ENCODE measurements at regions not wholly inside any gene's neighbourhood (a gene's known extent, or its start where the extent isn't known, plus 50 kb on each side); places are given as distances from the start of the nearest gene placed in this dataset.

DNA sequence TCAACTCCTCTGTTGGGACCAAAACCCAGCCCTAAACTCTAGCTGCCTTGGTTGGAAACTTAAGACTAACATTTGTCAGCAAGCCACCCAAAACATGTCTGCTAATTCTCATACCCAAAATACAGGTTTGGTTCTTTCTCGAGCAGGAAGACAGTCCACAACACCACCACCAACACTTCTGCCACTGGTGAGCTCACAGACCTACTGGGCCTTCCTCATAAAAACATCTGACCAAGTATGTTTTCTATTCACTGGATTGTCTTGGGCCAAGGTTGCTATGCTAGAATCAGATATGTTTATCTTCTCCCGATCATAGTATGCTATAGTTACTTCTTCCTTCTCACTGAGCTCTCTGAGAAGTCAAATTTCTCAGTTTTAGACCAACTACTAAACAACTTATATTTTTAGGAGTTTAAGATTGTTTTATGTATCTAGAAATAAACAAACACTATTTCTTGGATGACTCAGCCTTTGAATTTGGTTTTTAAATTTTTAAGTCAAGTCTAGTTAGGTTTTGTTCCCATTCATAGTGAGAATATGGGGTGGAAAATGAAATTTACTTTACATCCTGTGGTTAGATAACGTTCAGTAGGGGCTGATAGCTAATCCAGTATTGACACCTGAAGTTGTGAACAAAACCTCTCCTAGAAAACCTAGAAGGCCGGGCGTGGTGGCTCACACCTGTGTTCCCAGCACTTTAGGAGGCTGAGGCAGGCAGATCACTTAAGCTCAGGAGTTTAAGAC lies 360.5 kb downstream of the RSL24D1 start:
- TF ChIP-seq, protein P1, sequence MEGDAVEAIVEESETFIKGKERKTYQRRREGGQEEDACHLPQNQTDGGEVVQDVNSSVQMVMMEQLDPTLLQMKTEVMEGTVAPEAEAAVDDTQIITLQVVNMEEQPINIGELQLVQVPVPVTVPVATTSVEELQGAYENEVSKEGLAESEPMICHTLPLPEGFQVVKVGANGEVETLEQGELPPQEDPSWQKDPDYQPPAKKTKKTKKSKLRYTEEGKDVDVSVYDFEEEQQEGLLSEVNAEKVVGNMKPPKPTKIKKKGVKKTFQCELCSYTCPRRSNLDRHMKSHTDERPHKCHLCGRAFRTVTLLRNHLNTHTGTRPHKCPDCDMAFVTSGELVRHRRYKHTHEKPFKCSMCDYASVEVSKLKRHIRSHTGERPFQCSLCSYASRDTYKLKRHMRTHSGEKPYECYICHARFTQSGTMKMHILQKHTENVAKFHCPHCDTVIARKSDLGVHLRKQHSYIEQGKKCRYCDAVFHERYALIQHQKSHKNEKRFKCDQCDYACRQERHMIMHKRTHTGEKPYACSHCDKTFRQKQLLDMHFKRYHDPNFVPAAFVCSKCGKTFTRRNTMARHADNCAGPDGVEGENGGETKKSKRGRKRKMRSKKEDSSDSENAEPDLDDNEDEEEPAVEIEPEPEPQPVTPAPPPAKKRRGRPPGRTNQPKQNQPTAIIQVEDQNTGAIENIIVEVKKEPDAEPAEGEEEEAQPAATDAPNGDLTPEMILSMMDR (conservative IDR thresholded peaks at IDR 0.05 in 1 of 2, IDR thresholded peaks at IDR 0.05 in 1 of 2; ENCODE audit: low read depth in 1 of 2, low read length in 2 of 2): no peak
- TF ChIP-seq EZH2 (IDR thresholded peaks at IDR 0.05; ENCODE audit: low read length, missing control alignments): no peak
- H2AFZ ChIP-seq (ENCODE audit: low read length): no peak overlapping the region

DNA sequence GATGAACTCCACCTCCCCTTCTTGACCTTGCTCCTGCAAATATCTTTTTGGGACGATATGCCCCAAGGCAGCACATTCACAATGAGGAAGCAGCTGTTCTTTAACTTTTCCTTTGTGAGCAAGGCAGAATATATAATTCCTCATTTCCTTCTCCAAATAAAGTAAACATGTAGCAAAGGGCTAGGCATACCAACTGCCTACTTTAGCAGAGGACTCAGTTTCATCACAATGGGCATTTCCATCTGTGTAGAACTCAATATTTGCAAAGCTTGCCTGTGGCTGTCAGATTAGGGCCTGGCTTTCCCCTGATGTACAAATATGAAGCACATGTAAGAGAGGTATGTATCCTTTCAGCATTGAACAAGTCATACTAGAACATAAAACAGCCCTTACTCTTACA lies 366.9 kb downstream of the RSL24D1 start:
- Histone ChIP-seq H3K9me3 (ENCODE audit: control insufficient read depth, insufficient read depth, low read depth, low read length) (no peaks in the 10 kb centered on the region), H3K79me2 (ENCODE audit: control insufficient read depth, insufficient read depth, low read length) (no peaks in the 10 kb centered on the region), H3K4me1 (ENCODE audit: control insufficient read depth, extremely low read depth, insufficient read depth, low read length) (no peaks in the 10 kb centered on the region), H3K4me2 (ENCODE audit: extremely low read depth, insufficient read depth, low read length) (no peak overlapping the region), H3K4me3 (replicated peaks in 1 of 4; ENCODE audit: control extremely low read depth in 1 of 4, insufficient read depth in 1 of 4, low read depth in 3 of 4, low read length in 4 of 4) (no peak overlapping the region), H3K27ac (ENCODE audit: insufficient read depth, low read length) (no peak overlapping the region), H3K36me3 (ENCODE audit: control insufficient read depth, insufficient read depth, low read length) (no peaks in the 10 kb centered on the region), H4K20me1 (ENCODE audit: control insufficient read depth, extremely low read depth, insufficient read depth, low read length) (no peaks in the 10 kb centered on the region), H3K9ac (ENCODE audit: insufficient read depth, low read length) (no peak overlapping the region), H3K27me3 (ENCODE audit: control insufficient read depth, insufficient read depth, low read length) (no peaks in the 10 kb centered on the region), H2AFZ (ENCODE audit: low read length) (no peak overlapping the region)
- TF ChIP-seq EZH2 (IDR thresholded peaks at IDR 0.05; ENCODE audit: low read length, missing control alignments): no peak
- TF ChIP-seq, protein P1 (conservative IDR thresholded peaks at IDR 0.05 in 1 of 2, IDR thresholded peaks at IDR 0.05 in 1 of 2; ENCODE audit: low read depth in 1 of 2, low read length in 2 of 2): no peak
- no peak for DNase-seq (ENCODE audit: low read depth in 2 of 2)

More for the DNA sequence above, 360.5 kb downstream of the RSL24D1 start:
- no peaks in the 10 kb centered on the region for H3K27me3 ChIP-seq (ENCODE audit: control insufficient read depth, insufficient read depth, low read length)
- H3K27ac ChIP-seq (ENCODE audit: insufficient read depth, low read length): no peak overlapping the region
- H3K9ac ChIP-seq (ENCODE audit: insufficient read depth, low read length): no peak overlapping the region
- no peaks in the 10 kb centered on the region for H3K36me3 ChIP-seq (ENCODE audit: control insufficient read depth, insufficient read depth, low read length)
- H3K4me3 ChIP-seq (replicated peaks in 1 of 4; ENCODE audit: control extremely low read depth in 1 of 4, insufficient read depth in 1 of 4, low read depth in 3 of 4, low read length in 4 of 4): no peak overlapping the region
- no peak overlapping the region for H3K4me2 ChIP-seq (ENCODE audit: extremely low read depth, insufficient read depth, low read length)
- H3K9me3 ChIP-seq (ENCODE audit: control insufficient read depth, insufficient read depth, low read depth, low read length): no peaks in the 10 kb centered on the region
- DNase-seq (ENCODE audit: low read depth in 2 of 2): no peak
- no peaks in the 10 kb centered on the region for H4K20me1 ChIP-seq (ENCODE audit: control insufficient read depth, extremely low read depth, insufficient read depth, low read length)
- no peaks in the 10 kb centered on the region for H3K79me2 ChIP-seq (ENCODE audit: control insufficient read depth, insufficient read depth, low read length)
- no peaks in the 10 kb centered on the region for H3K4me1 ChIP-seq (ENCODE audit: control insufficient read depth, extremely low read depth, insufficient read depth, low read length)

DNA sequence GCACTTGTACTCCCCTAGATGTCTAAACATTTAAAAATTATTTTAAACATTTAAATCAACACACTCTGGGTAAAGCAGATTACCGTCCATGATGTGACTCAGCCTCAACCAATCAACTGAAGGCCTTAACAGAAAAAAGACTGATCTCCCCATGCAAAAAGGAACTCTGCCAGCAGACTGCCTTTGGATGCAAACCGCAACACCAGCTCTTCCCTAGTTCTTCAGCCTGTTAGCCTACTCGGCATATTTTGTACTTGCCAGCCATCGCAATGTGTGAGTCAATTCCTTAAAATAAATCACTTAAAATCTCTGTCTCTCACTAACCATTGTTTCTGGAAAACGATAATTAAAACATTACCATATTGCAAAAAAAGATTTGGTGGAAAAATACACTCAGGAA lies 375.9 kb downstream of the RSL24D1 start:
- Histone ChIP-seq H2AFZ (ENCODE audit: low read length) (no peak overlapping the region), H3K9me3 (ENCODE audit: control insufficient read depth, insufficient read depth, low read depth, low read length) (no peaks in the 10 kb centered on the region), H3K4me2 (ENCODE audit: extremely low read depth, insufficient read depth, low read length) (no peak overlapping the region), H3K4me1 (ENCODE audit: control insufficient read depth, extremely low read depth, insufficient read depth, low read length) (no peaks in the 10 kb centered on the region), H4K20me1 (ENCODE audit: control insufficient read depth, extremely low read depth, insufficient read depth, low read length) (no peaks in the 10 kb centered on the region), H3K27ac (ENCODE audit: insufficient read depth, low read length) (no peak overlapping the region), H3K4me3 (replicated peaks in 1 of 4; ENCODE audit: control extremely low read depth in 1 of 4, insufficient read depth in 1 of 4, low read depth in 3 of 4, low read length in 4 of 4) (no peak overlapping the region), H3K9ac (ENCODE audit: insufficient read depth, low read length) (no peak overlapping the region), H3K79me2 (ENCODE audit: control insufficient read depth, insufficient read depth, low read length) (no peaks in the 10 kb centered on the region), H3K27me3 (ENCODE audit: control insufficient read depth, insufficient read depth, low read length) (no peaks in the 10 kb centered on the region), H3K36me3 (ENCODE audit: control insufficient read depth, insufficient read depth, low read length) (no peaks in the 10 kb centered on the region)
- DNase-seq (ENCODE audit: low read depth in 2 of 2): no peak
- no peak for TF ChIP-seq EZH2 (IDR thresholded peaks at IDR 0.05; ENCODE audit: low read length, missing control alignments)
- TF ChIP-seq, protein P1 (conservative IDR thresholded peaks at IDR 0.05 in 1 of 2, IDR thresholded peaks at IDR 0.05 in 1 of 2; ENCODE audit: low read depth in 1 of 2, low read length in 2 of 2): no peak

Data from fibroblast of lung (primary cell).